ENCODE measurements at regions not wholly inside any gene's neighbourhood (a gene's known extent, or its start where the extent isn't known, plus 50 kb on each side); places are given as distances from the start of the nearest gene placed in this dataset.

GRCh38 chr21:16968436-16968835, 544.4 kb upstream of the CXADR start:
- TF ChIP-seq, protein P1, sequence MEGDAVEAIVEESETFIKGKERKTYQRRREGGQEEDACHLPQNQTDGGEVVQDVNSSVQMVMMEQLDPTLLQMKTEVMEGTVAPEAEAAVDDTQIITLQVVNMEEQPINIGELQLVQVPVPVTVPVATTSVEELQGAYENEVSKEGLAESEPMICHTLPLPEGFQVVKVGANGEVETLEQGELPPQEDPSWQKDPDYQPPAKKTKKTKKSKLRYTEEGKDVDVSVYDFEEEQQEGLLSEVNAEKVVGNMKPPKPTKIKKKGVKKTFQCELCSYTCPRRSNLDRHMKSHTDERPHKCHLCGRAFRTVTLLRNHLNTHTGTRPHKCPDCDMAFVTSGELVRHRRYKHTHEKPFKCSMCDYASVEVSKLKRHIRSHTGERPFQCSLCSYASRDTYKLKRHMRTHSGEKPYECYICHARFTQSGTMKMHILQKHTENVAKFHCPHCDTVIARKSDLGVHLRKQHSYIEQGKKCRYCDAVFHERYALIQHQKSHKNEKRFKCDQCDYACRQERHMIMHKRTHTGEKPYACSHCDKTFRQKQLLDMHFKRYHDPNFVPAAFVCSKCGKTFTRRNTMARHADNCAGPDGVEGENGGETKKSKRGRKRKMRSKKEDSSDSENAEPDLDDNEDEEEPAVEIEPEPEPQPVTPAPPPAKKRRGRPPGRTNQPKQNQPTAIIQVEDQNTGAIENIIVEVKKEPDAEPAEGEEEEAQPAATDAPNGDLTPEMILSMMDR (IDR thresholded peaks at IDR 0.05) = no peak
- TF ChIP-seq POLR2A (IDR thresholded peaks at IDR 0.05) = no peak
